HL-60 (cell line): ENCODE measurements at regions not wholly inside any gene's neighbourhood (a gene's known extent, or its start where the extent isn't known, plus 50 kb on each side); places are given as distances from the start of the nearest gene placed in this dataset.

ENCODE experiments used
- DNase-seq, 2 experiments: peaks; one replicate each; pipeline ENCODE4 v3.0.0-alpha.2; 2010 to 2020; ENCODE audit warnings: low read depth in 1 of 2, low spot score in 1 of 2
- H3K27ac ChIP-seq: fragments of 250-450 bp; sonication (Bioruptor Pico); replicated peaks from 2 replicates; pipeline ENCODE4 v1.5.1; 2020; ENCODE audit warnings: mild to moderate bottlenecking, moderate library complexity
- H3K27me3 ChIP-seq: fragments of 250-450 bp; sonication (Bioruptor Pico); 2 replicates; pipeline ENCODE4 v1.5.1; 2021; ENCODE audit warnings: mild to moderate bottlenecking, moderate library complexity; ENCODE audit not compliant: insufficient read depth, poor library complexity, severe bottlenecking
- H3K4me3 ChIP-seq: replicated peaks from 2 replicates; pipeline ENCODE4 v1.5.1; 2011; ENCODE audit warnings: mild to moderate bottlenecking, control low read depth, low read length; ENCODE audit not compliant: insufficient read depth
- GABPA ChIP-seq: IDR thresholded peaks from 2 replicates; pipeline ENCODE4 v1.6.1; 2012; ENCODE audit warnings: low read depth
- POLR2AphosphoS5 ChIP-seq: IDR thresholded peaks from 2 replicates; pipeline ENCODE4 v1.6.1; 2012; ENCODE audit warnings: low read depth
- SPI1 ChIP-seq: IDR thresholded peaks from 2 replicates; pipeline ENCODE4 v1.6.1; 2012; ENCODE audit warnings: low read depth, mild to moderate bottlenecking, borderline replicate concordance
- TF ChIP-seq, protein P1 (sequence below): IDR thresholded peaks from one replicate; pipeline ENCODE4 v1.5.1; 2011; ENCODE audit warnings: low read length, control low read depth, inconsistent platforms; ENCODE audit not compliant: insufficient read depth
- TF ChIP-seq, protein P2 (sequence below): IDR thresholded peaks from 2 replicates; pipeline ENCODE4 v1.6.1; 2012; ENCODE audit warnings: low read depth; ENCODE audit not compliant: insufficient replicate concordance

DNA sequence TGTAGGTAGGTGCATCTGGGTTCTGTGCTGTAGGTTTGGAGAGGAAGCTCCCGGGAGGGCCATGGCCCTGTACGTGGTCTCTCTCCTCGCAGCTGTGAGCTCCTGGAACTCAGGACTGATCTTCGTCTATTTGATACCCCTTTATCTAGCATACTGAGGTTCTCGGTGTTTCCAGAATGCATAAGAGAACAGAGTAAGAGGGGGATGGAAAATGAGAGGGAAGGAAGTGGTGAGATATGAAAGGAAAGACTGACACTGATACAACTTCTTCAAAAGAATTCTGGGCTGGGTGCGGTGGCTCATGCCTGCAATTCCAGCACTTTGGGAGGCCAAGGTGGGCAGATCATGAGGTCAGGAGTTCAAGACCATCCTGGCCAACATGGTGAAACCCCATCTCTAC, 90.7 kb downstream of the CHRD start:
- DNase-seq: no peak
- no peak for TF ChIP-seq POLR2AphosphoS5
- TF ChIP-seq, protein P1, sequence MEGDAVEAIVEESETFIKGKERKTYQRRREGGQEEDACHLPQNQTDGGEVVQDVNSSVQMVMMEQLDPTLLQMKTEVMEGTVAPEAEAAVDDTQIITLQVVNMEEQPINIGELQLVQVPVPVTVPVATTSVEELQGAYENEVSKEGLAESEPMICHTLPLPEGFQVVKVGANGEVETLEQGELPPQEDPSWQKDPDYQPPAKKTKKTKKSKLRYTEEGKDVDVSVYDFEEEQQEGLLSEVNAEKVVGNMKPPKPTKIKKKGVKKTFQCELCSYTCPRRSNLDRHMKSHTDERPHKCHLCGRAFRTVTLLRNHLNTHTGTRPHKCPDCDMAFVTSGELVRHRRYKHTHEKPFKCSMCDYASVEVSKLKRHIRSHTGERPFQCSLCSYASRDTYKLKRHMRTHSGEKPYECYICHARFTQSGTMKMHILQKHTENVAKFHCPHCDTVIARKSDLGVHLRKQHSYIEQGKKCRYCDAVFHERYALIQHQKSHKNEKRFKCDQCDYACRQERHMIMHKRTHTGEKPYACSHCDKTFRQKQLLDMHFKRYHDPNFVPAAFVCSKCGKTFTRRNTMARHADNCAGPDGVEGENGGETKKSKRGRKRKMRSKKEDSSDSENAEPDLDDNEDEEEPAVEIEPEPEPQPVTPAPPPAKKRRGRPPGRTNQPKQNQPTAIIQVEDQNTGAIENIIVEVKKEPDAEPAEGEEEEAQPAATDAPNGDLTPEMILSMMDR: no peak
- no peak for TF ChIP-seq SPI1
- TF ChIP-seq, protein P2, sequence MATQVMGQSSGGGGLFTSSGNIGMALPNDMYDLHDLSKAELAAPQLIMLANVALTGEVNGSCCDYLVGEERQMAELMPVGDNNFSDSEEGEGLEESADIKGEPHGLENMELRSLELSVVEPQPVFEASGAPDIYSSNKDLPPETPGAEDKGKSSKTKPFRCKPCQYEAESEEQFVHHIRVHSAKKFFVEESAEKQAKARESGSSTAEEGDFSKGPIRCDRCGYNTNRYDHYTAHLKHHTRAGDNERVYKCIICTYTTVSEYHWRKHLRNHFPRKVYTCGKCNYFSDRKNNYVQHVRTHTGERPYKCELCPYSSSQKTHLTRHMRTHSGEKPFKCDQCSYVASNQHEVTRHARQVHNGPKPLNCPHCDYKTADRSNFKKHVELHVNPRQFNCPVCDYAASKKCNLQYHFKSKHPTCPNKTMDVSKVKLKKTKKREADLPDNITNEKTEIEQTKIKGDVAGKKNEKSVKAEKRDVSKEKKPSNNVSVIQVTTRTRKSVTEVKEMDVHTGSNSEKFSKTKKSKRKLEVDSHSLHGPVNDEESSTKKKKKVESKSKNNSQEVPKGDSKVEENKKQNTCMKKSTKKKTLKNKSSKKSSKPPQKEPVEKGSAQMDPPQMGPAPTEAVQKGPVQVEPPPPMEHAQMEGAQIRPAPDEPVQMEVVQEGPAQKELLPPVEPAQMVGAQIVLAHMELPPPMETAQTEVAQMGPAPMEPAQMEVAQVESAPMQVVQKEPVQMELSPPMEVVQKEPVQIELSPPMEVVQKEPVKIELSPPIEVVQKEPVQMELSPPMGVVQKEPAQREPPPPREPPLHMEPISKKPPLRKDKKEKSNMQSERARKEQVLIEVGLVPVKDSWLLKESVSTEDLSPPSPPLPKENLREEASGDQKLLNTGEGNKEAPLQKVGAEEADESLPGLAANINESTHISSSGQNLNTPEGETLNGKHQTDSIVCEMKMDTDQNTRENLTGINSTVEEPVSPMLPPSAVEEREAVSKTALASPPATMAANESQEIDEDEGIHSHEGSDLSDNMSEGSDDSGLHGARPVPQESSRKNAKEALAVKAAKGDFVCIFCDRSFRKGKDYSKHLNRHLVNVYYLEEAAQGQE: no peak
- no peak for TF ChIP-seq GABPA
- Histone ChIP-seq H3K27me3 (no peaks in the 10 kb centered on the region), H3K4me3 (no peak overlapping the region), H3K27ac (no peak overlapping the region)

DNA sequence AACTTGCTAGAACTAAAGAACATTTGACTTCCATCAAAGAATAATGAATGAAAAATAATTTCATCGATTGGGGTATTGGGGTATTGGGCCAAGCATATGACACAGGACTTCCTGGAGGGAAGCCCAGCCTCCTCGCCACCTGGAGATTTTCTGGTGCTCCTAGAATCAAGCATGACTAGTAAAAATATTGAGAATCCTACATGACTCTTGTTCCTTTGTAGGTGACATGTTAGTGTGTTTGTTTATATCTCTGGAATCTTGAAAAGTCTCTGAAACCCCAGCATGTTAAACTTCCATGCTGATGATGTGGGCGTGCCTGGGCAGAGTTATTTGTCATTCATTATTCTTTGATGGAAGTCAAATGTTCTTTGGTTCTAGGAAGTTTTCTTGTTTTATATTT, 90.1 kb upstream of the EPHB3 start:
- Histone ChIP-seq H3K4me3 (no peak overlapping the region), H3K27ac (no peak overlapping the region), H3K27me3 (no peaks in the 10 kb centered on the region)
- TF ChIP-seq, protein P1: no peak
- TF ChIP-seq, protein P2: no peak
- TF ChIP-seq SPI1: no peak
- no peak for TF ChIP-seq GABPA
- no peak for TF ChIP-seq POLR2AphosphoS5
- DNase-seq: no peak

DNA sequence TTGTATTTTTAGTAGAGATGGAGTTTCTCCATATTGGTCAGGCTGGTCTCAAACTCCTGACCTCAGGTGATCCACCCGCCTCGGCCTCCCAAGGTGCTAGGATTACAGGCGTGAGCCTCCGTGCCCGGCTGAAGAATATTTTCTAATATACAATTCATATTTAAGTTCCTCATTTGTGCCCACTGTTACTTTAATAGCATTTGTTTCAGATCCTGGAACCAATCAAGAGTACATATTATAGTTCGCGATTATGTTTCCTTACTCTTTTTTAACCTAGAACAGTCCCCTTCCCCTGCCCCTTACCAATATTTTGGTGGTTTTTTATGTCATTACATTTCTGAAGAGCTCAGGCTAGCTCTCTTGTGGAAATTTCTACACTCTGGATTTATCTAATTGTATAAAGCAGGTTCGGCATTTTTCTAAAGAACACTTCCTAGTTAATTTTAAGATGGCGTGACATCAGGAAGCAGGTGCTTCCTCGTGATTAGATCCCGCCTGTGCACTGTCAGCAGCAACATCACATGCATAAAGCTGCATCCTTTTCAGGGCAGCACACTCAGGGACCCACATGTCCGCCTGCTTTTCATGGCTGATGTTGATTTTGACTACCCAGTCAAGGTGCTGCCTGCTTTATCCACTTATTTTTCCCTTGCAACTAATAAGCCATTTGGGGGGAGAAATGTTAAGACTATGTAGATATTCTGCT, 88.7 kb upstream of the EPHB3 start:
- TF ChIP-seq SPI1 (no peak), POLR2AphosphoS5 (no peak), GABPA (no peak)
- TF ChIP-seq, protein P2: no peak
- TF ChIP-seq, protein P1: no peak
- peak in 1 of 2 experiments; percentile 25 for DNase-seq
- Histone ChIP-seq H3K27ac (no peak overlapping the region), H3K4me3 (no peak overlapping the region), H3K27me3 (no peaks in the 10 kb centered on the region)
